Body of pancreas (tissue), 4 donors: ENCODE measurements at regions not wholly inside any gene's neighbourhood (a gene's known extent, or its start where the extent isn't known, plus 50 kb on each side); places are given as distances from the start of the nearest gene placed in this dataset.

Source experiments
- CTCF ChIP-seq, 7 experiments: fragments of 450-650 bp in 4 of 7; fragments of 200-600 bp in 3 of 7; sonication (generic) in 3 of 7; IDR thresholded peaks; one replicate each; pipeline ENCODE4 v1.5.1; 2016 to 2019; ENCODE audit warnings: antibody characterized with exemption in 7 of 7
- POLR2A ChIP-seq, 3 donors: fragments of 450-650 bp; IDR thresholded peaks; one replicate each; pipeline ENCODE4 v1.6.1; 2016; ENCODE audit warnings: antibody characterized with exemption in 3 of 3, mild to moderate bottlenecking in 2 of 3

DNA sequence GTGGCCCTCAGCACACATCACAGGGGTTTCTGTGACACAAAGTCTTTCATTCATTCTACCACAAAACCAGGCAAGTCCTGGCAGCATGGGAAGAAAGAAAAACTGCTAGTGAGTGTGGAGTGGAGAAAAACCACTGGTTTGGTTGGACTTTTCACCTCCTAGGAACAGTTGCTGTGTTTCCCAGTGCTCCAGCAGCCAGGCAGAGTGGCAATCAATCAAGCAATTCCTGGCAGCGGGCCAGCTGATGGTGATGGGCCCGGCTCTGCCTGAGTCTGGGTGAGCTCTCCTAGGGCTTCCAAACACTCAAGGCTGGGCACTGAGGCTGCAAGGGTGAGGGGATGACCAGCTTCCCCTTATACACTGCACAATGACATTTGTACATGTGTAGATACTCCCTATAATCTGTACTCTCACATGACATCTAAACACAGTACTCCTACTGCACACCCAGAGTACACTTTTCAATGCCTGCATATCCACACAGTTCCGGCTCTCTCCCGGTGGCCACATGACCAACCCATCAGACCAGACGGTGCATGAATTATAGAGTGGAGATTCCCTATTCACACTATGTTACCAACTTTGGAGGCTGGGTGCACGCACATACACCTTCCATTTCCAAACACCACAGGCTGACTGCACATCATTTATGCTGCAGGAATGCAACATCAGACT is 156.6 kb downstream of the UNC5CL start:
- TF ChIP-seq CTCF (IDR thresholded peaks at IDR 0.05) (no peak), POLR2A (IDR thresholded peaks at IDR 0.05) (no peak)
